Erythroblast (primary cell): ENCODE measurements at regions not wholly inside any gene's neighbourhood (a gene's known extent, or its start where the extent isn't known, plus 50 kb on each side); places are given as distances from the start of the nearest gene placed in this dataset.
"Not testable (repeated sequence)": the region's sequence is repeated elsewhere in the genome, so short reads cannot be mapped to it uniquely, and the experiment has no call there.

ENCODE experiments used
- DNase-seq, 2 experiments: peaks; one replicate each; lab custom pipeline; 2025; lab: John Stamatoyannopoulos, UW
- GATA1 ChIP-seq: IDR thresholded peaks from 2 replicates; pipeline ENCODE4 v1.6.1; 2011; ENCODE audit warnings: low read depth, mild to moderate bottlenecking, control low read depth, low read length, moderate library complexity
- POLR2A ChIP-seq: IDR thresholded peaks from 2 replicates; pipeline ENCODE4 v1.6.1; 2011; ENCODE audit warnings: mild to moderate bottlenecking, low read length

DNA sequence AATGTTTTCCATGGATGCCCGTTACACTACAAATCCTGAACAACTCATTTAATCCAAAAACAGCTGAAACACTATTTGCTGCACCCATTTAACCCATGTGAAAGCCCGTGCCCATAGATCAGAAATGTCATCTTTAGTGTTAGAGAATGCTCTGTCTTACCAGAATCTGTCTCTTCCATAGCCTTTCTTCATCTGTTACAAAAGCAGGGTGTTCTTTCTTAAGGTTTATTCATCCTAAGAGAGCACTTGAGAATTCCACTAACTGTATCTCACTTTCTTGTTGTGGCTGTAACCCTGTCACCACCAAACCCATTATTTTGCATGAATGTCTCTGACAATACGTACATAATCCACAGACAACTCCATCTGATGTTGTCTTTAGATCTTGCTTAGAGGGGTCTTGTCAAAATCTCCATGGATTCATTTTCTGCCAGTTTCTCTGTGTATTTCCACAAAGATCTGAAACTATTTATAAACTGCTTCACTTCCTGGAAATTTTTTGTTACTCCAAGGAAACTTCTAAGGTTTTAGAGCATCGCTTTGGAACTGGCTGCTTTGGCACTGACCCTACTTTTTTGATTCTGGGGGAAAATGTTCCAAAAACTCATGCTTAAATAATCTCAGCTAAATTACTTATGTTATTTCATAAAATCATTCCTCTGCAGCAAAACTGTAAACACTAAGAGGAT lies 167.8 kb upstream of the CCDC54 start:
- DNase-seq = no peak
- TF ChIP-seq GATA1 (no peak), POLR2A (no peak)

- TF ChIP-seq POLR2A (no peak), GATA1 (no peak)
- DNase-seq = no peak
Measured at GRCh38 chr3:107211608-107212007, 165.6 kb upstream of the CCDC54 start.

- TF ChIP-seq GATA1 (no peak), POLR2A (no peak)
Measured at GRCh38 chr3:107212618-107213017, 164.6 kb upstream of the CCDC54 start.

GRCh38 chr3:107213044-107213669 lies 164.1 kb upstream of the CCDC54 start:
- no peak for DNase-seq

More at GRCh38 chr3:107212618-107213017, 164.6 kb upstream of the CCDC54 start:
- no peak for DNase-seq

DNA sequence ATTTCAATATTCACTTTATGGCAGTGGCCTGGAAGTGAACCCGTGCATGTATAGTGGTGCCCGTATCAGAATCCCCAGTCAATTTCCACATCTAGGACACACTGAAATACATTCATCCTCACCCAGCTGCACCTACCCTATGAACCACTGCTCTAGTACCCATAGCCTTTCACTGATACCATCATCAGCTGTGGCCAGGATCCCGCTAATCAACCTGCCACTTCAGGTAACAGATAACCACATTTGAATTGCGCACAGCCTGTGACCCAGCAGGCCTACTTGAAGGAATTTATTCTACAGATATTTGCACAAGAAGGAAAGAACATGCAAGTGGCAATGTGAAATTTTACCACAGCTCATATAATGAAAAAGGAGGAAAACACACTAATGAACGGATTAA lies 161.0 kb upstream of the CCDC54 start:
- no peak for DNase-seq
- TF ChIP-seq POLR2A (no peak), GATA1 (no peak)

More at GRCh38 chr3:107213044-107213669, 164.1 kb upstream of the CCDC54 start:
- TF ChIP-seq GATA1 = no peak
- no peak for TF ChIP-seq POLR2A

DNA sequence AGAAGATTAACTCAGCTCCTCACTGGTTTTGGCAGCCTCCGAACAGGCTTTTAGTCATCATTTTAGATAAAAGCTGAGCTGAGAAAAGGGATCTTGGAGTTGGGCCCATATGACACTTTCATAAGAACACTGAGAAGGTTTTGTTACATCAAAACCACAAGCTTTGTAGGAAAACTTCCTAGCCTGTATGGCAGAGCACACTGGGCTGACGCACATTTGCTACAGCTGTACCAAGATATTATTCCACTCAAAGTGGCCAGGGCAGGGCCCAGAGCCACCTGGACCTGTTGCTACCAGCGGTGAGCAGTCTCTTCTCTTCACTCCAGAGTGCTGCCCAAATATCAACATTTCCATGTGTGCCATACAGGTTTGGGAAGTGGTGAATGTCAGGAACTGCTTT lies 160.5 kb upstream of the CCDC54 start:
- no peak for TF ChIP-seq POLR2A
- no peak for TF ChIP-seq GATA1
- no peak for DNase-seq

- no peak for DNase-seq
Measured at GRCh38 chr3:107217172-107217571, 160.1 kb upstream of the CCDC54 start.

GRCh38 chr3:107218864-107219269 lies 158.4 kb upstream of the CCDC54 start:
- no peak for DNase-seq

More at GRCh38 chr3:107217172-107217571, 160.1 kb upstream of the CCDC54 start:
- TF ChIP-seq POLR2A (no peak), GATA1 (no peak)

DNA sequence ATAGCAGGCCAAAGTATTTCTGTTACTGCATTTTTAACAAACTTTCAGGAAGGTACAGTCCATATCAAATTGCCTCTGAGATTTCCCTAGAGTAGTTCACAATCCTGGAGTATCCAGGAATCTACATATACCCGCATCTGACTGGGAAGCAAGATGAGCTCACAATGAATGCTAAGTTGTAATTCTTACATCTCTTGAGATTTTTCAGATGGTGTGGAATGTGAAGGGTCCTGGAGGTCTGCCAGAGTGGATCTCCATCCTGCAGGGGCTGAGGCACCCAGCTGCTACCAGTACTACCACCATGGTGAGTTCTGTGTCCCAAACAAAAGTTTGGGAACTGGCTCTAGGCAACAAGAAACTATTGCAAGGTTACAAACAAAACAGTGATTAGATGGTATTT lies 156.7 kb upstream of the CCDC54 start:
- no peak for TF ChIP-seq GATA1
- TF ChIP-seq POLR2A = no peak
- DNase-seq = no peak

More at GRCh38 chr3:107218864-107219269, 158.4 kb upstream of the CCDC54 start:
- no peak for TF ChIP-seq GATA1
- TF ChIP-seq POLR2A = no peak

- TF ChIP-seq GATA1 = no peak
- TF ChIP-seq POLR2A = no peak
- no peak for DNase-seq
Measured at GRCh38 chr3:107221856-107222255, 155.4 kb upstream of the CCDC54 start.

- no peak for DNase-seq
- TF ChIP-seq GATA1 (no peak), POLR2A (no peak)
Measured at GRCh38 chr3:107222907-107223306, 154.3 kb upstream of the CCDC54 start.

- TF ChIP-seq POLR2A (no peak), GATA1 (no peak)
- no peak for DNase-seq
Measured at GRCh38 chr3:107224026-107224596, 153.1 kb upstream of the CCDC54 start.

DNA sequence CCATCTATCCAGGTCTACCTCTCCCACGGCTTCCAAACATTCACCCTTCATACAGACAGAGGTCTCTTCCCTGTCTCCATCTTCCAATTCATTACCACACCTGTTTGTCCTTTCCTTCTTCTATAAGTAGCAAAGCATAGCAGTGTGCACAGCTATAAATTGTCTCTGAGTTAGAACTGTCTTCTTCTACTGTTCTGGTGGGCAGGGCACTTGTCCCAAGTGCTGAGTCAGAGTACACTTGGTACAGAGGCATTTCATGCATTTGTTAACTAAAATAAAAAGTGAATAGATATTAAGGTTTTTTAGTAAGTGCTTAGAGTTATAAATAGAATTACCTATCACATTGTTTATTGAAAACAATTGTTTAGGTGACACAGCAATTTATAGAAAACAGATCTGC lies 150.1 kb upstream of the CCDC54 start:
- TF ChIP-seq POLR2A (no peak), GATA1 (no peak)
- DNase-seq = no peak

DNA sequence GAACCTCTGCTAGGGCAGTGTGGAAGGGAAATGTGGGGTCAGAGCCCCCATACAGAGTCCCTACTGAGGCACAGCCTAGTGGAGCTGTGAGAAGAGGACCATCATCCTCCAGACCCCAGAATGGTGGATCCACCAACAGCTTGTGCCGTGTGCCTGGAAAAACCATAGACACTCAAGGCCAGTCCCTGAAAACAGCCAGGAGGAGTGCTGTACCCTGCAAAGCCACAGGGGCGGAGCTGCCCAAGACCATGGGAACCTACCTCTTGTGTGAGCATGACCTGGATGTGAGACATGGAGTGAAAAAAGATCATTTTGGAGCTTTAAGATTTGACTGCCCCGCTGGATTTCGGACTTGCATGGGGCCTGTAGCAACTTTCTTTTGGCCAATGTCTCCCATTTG lies 143.4 kb upstream of the CCDC54 start:
- not testable (repeated sequence) for DNase-seq
